ENCODE measurements at regions not wholly inside any gene's neighbourhood (a gene's known extent, or its start where the extent isn't known, plus 50 kb on each side); places are given as distances from the start of the nearest gene placed in this dataset.

GRCh38 chr1:218751208-218751948, 406.2 kb downstream of the TGFB2 start:
- no peak overlapping the region for H3K9ac ChIP-seq (ENCODE audit: control insufficient read depth, insufficient read depth, low read length)
- no peaks in the 10 kb centered on the region for H3K36me3 ChIP-seq (ENCODE audit: control insufficient read depth in 2 of 2, insufficient read depth in 2 of 2, low read length in 1 of 2)
- RAD21 ChIA-PET (ENCODE audit: unreplicated experiment), result no interaction called here
- in situ Hi-C loops (cut with MboI) (no loop called here), intact Hi-C loops (cut with micrococcal nuclease; ENCODE audit: unreplicated experiment) (no loop called here)
- no peaks in the 10 kb centered on the region for H3K9me3 ChIP-seq (replicated peaks; ENCODE audit: control insufficient read depth, insufficient read depth, low read length)
- H4K20me1 ChIP-seq (ENCODE audit: control insufficient read depth, insufficient read depth), result no peaks in the 10 kb centered on the region
- TF ChIP-seq BMI1 (IDR thresholded peaks at IDR 0.05; ENCODE audit: borderline replicate concordance) (no peak), SUZ12 (IDR thresholded peaks at IDR 0.05; ENCODE audit: unreplicated experiment) (no peak)
- H3K27ac ChIP-seq (ENCODE audit: control insufficient read depth, insufficient read depth), result no peak overlapping the region
- no peak for DNase-seq (ENCODE audit: low read depth, low spot score)
- POLR2A ChIA-PET, result no interaction called here
- no TSS peak for BruUV-seq (replicated peaks)
- H3K27me3 ChIP-seq (replicated peaks in 1 of 2; ENCODE audit: control insufficient read depth in 2 of 2, insufficient read depth in 2 of 2, low read length in 1 of 2), result no peaks in the 10 kb centered on the region
- CTCF ChIA-PET, result no interaction called here
- SMC1A ChIA-PET (ENCODE audit: uncharacterized antibody, unreplicated experiment), result no interaction called here
- no peak overlapping the region for H3K4me2 ChIP-seq (ENCODE audit: control insufficient read depth, insufficient read depth)
- no peak for ATAC-seq
- no peaks in the 10 kb centered on the region for H3K79me2 ChIP-seq (ENCODE audit: control insufficient read depth, insufficient read depth, low read length)
- no peak overlapping the region for H2AFZ ChIP-seq (ENCODE audit: control insufficient read depth, low read depth, low read length)
- 20% methylated on average over 12 of the region's 12 CpGs for WGBS (ENCODE audit: insufficient coverage, insufficient replicate concordance, low lambda C conversion rate, missing lambda C conversion rate)
- no peak for FAIRE-seq
- H3K4me1 ChIP-seq (ENCODE audit: control insufficient read depth, insufficient read depth, low read length), result no peaks in the 10 kb centered on the region
- H3K4me3 ChIP-seq, result no peak overlapping the region

- BruUV-seq (replicated peaks), result no TSS peak
- H2AFZ ChIP-seq (ENCODE audit: control insufficient read depth, low read depth, low read length), result no peak overlapping the region
- no peak for TF ChIP-seq MLLT1 (IDR thresholded peaks at IDR 0.05)
- no peak for TF ChIP-seq MTA3 (IDR thresholded peaks at IDR 0.05; ENCODE audit: borderline replicate concordance, low read length)
- TF ChIP-seq ATF3 (IDR thresholded peaks at IDR 0.05; ENCODE audit: borderline replicate concordance, extremely low read depth, low read depth, low read length), result no peak
- no peak for TF ChIP-seq SMAD5 (IDR thresholded peaks at IDR 0.05; ENCODE audit: low read depth)
- no peak for TF ChIP-seq YBX1 (IDR thresholded peaks at IDR 0.05)
- no peak for TF ChIP-seq KAT2A (conservative IDR thresholded peaks at IDR 0.05; ENCODE audit: control insufficient read depth, low read depth, low read length)
- no peak for TF ChIP-seq HCFC1 (IDR thresholded peaks at IDR 0.05; ENCODE audit: low read length)
- TF ChIP-seq ESRRA (IDR thresholded peaks at IDR 0.05; ENCODE audit: low read length), result no peak
- TF ChIP-seq ZNF207 (IDR thresholded peaks at IDR 0.05; ENCODE audit: borderline replicate concordance), result no peak
- TF ChIP-seq ZNF622 (IDR thresholded peaks at IDR 0.05), result no peak
- TF ChIP-seq STAT1 (conservative IDR thresholded peaks at IDR 0.05), result no peak
- no peak for FAIRE-seq
- H3K27ac ChIP-seq (ENCODE audit: control insufficient read depth, insufficient read depth), result no peak overlapping the region
- H3K79me2 ChIP-seq (ENCODE audit: control insufficient read depth, insufficient read depth, low read length), result no peaks in the 10 kb centered on the region
- no peak for DNase-seq (ENCODE audit: low read depth, low spot score)
- SMC1A ChIA-PET (ENCODE audit: uncharacterized antibody, unreplicated experiment), result no interaction called here
- H3K4me3 ChIP-seq, result no peak overlapping the region
- intact Hi-C loops (cut with micrococcal nuclease; ENCODE audit: unreplicated experiment), result no loop called here
- H3K27me3 ChIP-seq (replicated peaks in 1 of 2; ENCODE audit: control insufficient read depth in 2 of 2, insufficient read depth in 2 of 2, low read length in 1 of 2), result no peaks in the 10 kb centered on the region
- H3K36me3 ChIP-seq (ENCODE audit: control insufficient read depth in 2 of 2, insufficient read depth in 2 of 2, low read length in 1 of 2), result no peaks in the 10 kb centered on the region
- no peak overlapping the region for H3K9ac ChIP-seq (ENCODE audit: control insufficient read depth, insufficient read depth, low read length)
- no peaks in the 10 kb centered on the region for H3K9me3 ChIP-seq (replicated peaks; ENCODE audit: control insufficient read depth, insufficient read depth, low read length)
- no peaks in the 10 kb centered on the region for H4K20me1 ChIP-seq (ENCODE audit: control insufficient read depth, insufficient read depth)
- 1% methylated on average over 3 of the region's 3 CpGs for WGBS (ENCODE audit: insufficient coverage, insufficient replicate concordance, low lambda C conversion rate, missing lambda C conversion rate)
- ATAC-seq, result no peak
- CTCF ChIA-PET, result no interaction called here
- POLR2A ChIA-PET, result no interaction called here
- no peak overlapping the region for H3K4me2 ChIP-seq (ENCODE audit: control insufficient read depth, insufficient read depth)
- RAD21 ChIA-PET (ENCODE audit: unreplicated experiment), result no interaction called here
- H3K4me1 ChIP-seq (ENCODE audit: control insufficient read depth, insufficient read depth, low read length), result no peaks in the 10 kb centered on the region
- in situ Hi-C loops (cut with MboI), result no loop called here
These were observed 407.0 kb downstream of the TGFB2 start for GRCh38 chr1:218752126-218752525.

All from GM12878 (cell line).